ENCODE measurements at regions not wholly inside any gene's neighbourhood (a gene's known extent, or its start where the extent isn't known, plus 50 kb on each side); places are given as distances from the start of the nearest gene placed in this dataset.
A peak's percentile ranks its signal among the peaks of the same experiment; 100 is the strongest.

GRCh38 chr5:106459541-106459940 lies 1211.2 kb downstream of the EFNA5 start:
- no peak overlapping the region for H3K4me3 ChIP-seq (ENCODE audit: low read depth, low read length)
- ChIA-PET CTCF (no interaction called here), POLR2A (no interaction called here)
- no peaks in the 10 kb centered on the region for H3K9me3 ChIP-seq (ENCODE audit: control insufficient read depth, insufficient read depth, low read depth, low read length)
- no peaks in the 10 kb centered on the region for H3K4me1 ChIP-seq (ENCODE audit: control insufficient read depth, insufficient read depth, low read length)
- no peaks in the 10 kb centered on the region for H3K36me3 ChIP-seq (ENCODE audit: control insufficient read depth in 2 of 2, insufficient read depth in 1 of 2, low read length in 2 of 2)
- H3K27ac ChIP-seq (ENCODE audit: extremely low read depth, low read depth, low read length): no peak overlapping the region
- TF ChIP-seq ZBTB11 (tag by site-specific recombination; conservative IDR thresholded peaks at IDR 0.05; ENCODE audit: low read depth) (no peak), ZNF121 (tag by site-specific recombination; IDR thresholded peaks at IDR 0.05) (no peak), TRIM28 (IDR thresholded peaks at IDR 0.05; ENCODE audit: borderline replicate concordance, low read length) (no peak), ZNF513 (tag by site-specific recombination; IDR thresholded peaks at IDR 0.05) (no peak), SP2 (tag by site-specific recombination; IDR thresholded peaks at IDR 0.05) (no peak), KLF8 (tag by site-specific recombination; IDR thresholded peaks at IDR 0.05) (no peak), ZNF645 (tag by site-specific recombination; IDR thresholded peaks at IDR 0.05) (no peak), GLI2 (tag by site-specific recombination; IDR thresholded peaks at IDR 0.05; ENCODE audit: borderline replicate concordance, low read depth) (no peak), ZNF555 (tag by site-specific recombination; conservative IDR thresholded peaks at IDR 0.05) (no peak), ZNF324 (tag by site-specific recombination; IDR thresholded peaks at IDR 0.05) (no peak), ZNF335 (tag by site-specific recombination; conservative IDR thresholded peaks at IDR 0.05) (no peak), ZSCAN23 (tag by site-specific recombination; IDR thresholded peaks at IDR 0.05) (no peak), ZBTB21 (tag by site-specific recombination; IDR thresholded peaks at IDR 0.05) (no peak), ZNF394 (tag by site-specific recombination; IDR thresholded peaks at IDR 0.05; ENCODE audit: borderline replicate concordance) (no peak), ZNF610 (tag by site-specific recombination; IDR thresholded peaks at IDR 0.05; ENCODE audit: borderline replicate concordance) (no peak), ZNF112 (tag by site-specific recombination; IDR thresholded peaks at IDR 0.05) (no peak), ZBTB8A (tag by site-specific recombination; IDR thresholded peaks at IDR 0.05) (no peak), GLIS2 (tag by site-specific recombination; IDR thresholded peaks at IDR 0.05) (no peak), ZBTB17 (tag by site-specific recombination; IDR thresholded peaks at IDR 0.05) (no peak), ZNF239 (tag by site-specific recombination; IDR thresholded peaks at IDR 0.05) (no peak)

- no peak overlapping the region for H3K4me3 ChIP-seq (ENCODE audit: low read depth, low read length)
- no peak overlapping the region for H3K27ac ChIP-seq (ENCODE audit: extremely low read depth, low read depth, low read length)
- TF ChIP-seq ZSCAN23 (tag by site-specific recombination; IDR thresholded peaks at IDR 0.05) (no peak), ZNF654 (tag by site-specific recombination; IDR thresholded peaks at IDR 0.05; ENCODE audit: low read depth) (peak; percentile 35)
- no peaks in the 10 kb centered on the region for H3K9me3 ChIP-seq (ENCODE audit: control insufficient read depth, insufficient read depth, low read depth, low read length)
- no peaks in the 10 kb centered on the region for H3K36me3 ChIP-seq (ENCODE audit: control insufficient read depth in 2 of 2, insufficient read depth in 1 of 2, low read length in 2 of 2)
- CTCF ChIA-PET: interaction anchor here (0.6 to 2.0 kb wide), 17 partner anchors 10 to 1220 kb away, joined by 3 to 13 read pairs (median 3); no protein-coding TSS in a partner anchor
- no peaks in the 10 kb centered on the region for H3K4me1 ChIP-seq (ENCODE audit: control insufficient read depth, insufficient read depth, low read length)
- POLR2A ChIA-PET: interaction anchor here (0.5 kb wide), 1 partner anchor 403 kb away, joined by 4 read pairs; no protein-coding TSS in a partner anchor
Observed at GRCh38 chr5:106454651-106455415, 1215.9 kb downstream of the EFNA5 start.

Data from HEK293 (cell line).